Urothelium cell line (cell line): ENCODE measurements at regions not wholly inside any gene's neighbourhood (a gene's known extent, or its start where the extent isn't known, plus 50 kb on each side); places are given as distances from the start of the nearest gene placed in this dataset.

ENCODE experiments used
- DNase-seq: peaks from one replicate; pipeline ENCODE4 v3.0.0; 2011; ENCODE audit warnings: low spot score, mixed read lengths
- FAIRE-seq: peaks from 2 replicates; lab custom pipeline; 2011; peaks lifted over from hg19 to GRCh38; lab: Jason Lieb, UNC

- DNase-seq, result no peak
- no peak for FAIRE-seq
Measured at GRCh38 chr2:145095641-145096435, 575.9 kb upstream of the ZEB2 start.

GRCh38 chr2:145094370-145094769, 574.5 kb upstream of the ZEB2 start:
- no peak for DNase-seq
- no peak for FAIRE-seq

GRCh38 chr2:145091967-145092366, 572.0 kb upstream of the ZEB2 start:
- DNase-seq (no peak), FAIRE-seq (no peak)

- FAIRE-seq (no peak), DNase-seq (no peak)
Measured at GRCh38 chr2:145090841-145091761, 571.2 kb upstream of the ZEB2 start.

- no peak for FAIRE-seq
- no peak for DNase-seq
Measured at GRCh38 chr2:145088756-145089155, 568.8 kb upstream of the ZEB2 start.

GRCh38 chr2:145086910-145087309, 567.0 kb upstream of the ZEB2 start:
- DNase-seq, result no peak
- no peak for FAIRE-seq

GRCh38 chr2:145085612-145086011, 565.7 kb upstream of the ZEB2 start:
- DNase-seq (no peak), FAIRE-seq (no peak)

- no peak for FAIRE-seq
- DNase-seq, result no peak
Measured at GRCh38 chr2:145080426-145080825, 560.5 kb upstream of the ZEB2 start.

GRCh38 chr2:145079641-145080040, 559.7 kb upstream of the ZEB2 start:
- DNase-seq (no peak), FAIRE-seq (no peak)

- DNase-seq (no peak), FAIRE-seq (no peak)
Measured at GRCh38 chr2:145078923-145079322, 559.0 kb upstream of the ZEB2 start.

- FAIRE-seq (no peak), DNase-seq (no peak)
Measured at GRCh38 chr2:145076085-145076484, 556.2 kb upstream of the ZEB2 start.

GRCh38 chr2:145075454-145076062, 555.6 kb upstream of the ZEB2 start:
- DNase-seq, result no peak
- no peak for FAIRE-seq

- DNase-seq, result no peak
- no peak for FAIRE-seq
Measured at GRCh38 chr2:145070703-145071102, 550.8 kb upstream of the ZEB2 start.

GRCh38 chr2:145068509-145068908, 548.6 kb upstream of the ZEB2 start:
- no peak for FAIRE-seq
- DNase-seq, result no peak

GRCh38 chr2:145067549-145068030, 547.7 kb upstream of the ZEB2 start:
- FAIRE-seq, result no peak
- DNase-seq, result no peak

- FAIRE-seq, result no peak
- DNase-seq, result no peak
Measured at GRCh38 chr2:145066856-145067548, 547.1 kb upstream of the ZEB2 start.

- no peak for DNase-seq
- FAIRE-seq, result no peak
Measured at GRCh38 chr2:145066151-145066661, 546.3 kb upstream of the ZEB2 start.

GRCh38 chr2:145065342-145065741, 545.4 kb upstream of the ZEB2 start:
- no peak for DNase-seq
- FAIRE-seq, result no peak

GRCh38 chr2:145064511-145064910, 544.6 kb upstream of the ZEB2 start:
- FAIRE-seq, result no peak
- no peak for DNase-seq

GRCh38 chr2:145060876-145061275, 541.0 kb upstream of the ZEB2 start:
- no peak for DNase-seq
- no peak for FAIRE-seq

GRCh38 chr2:145059914-145060313, 540.0 kb upstream of the ZEB2 start:
- no peak for FAIRE-seq

More at GRCh38 chr2:145059914-145060313, 540.0 kb upstream of the ZEB2 start:
- no peak for DNase-seq
